Activated CD8-positive, alpha-beta memory T cell treated with anti-CD3 and anti-CD28 coated beads, Interleukin-2, amount 10 ng/mL, durations not matched to agents 7 days and 5 days (primary cell): ENCODE measurements at regions not wholly inside any gene's neighbourhood (a gene's known extent, or its start where the extent isn't known, plus 50 kb on each side); places are given as distances from the start of the nearest gene placed in this dataset.

Experiments used
- ATAC-seq: fragments of 150-1000 bp; cut with Tn5 transposase; one replicate; pipeline ENCODE4 v1.10.0; 2021; ENCODE audit warnings: moderate library complexity
- CTCF ChIA-PET: fragments of 350-600 bp; sonication (Branson Sonifier 250); formaldehyde crosslinking; loops from one replicate; lab custom pipeline; 2021; ENCODE audit warnings: antibody characterized with exemption; lab: Charles Lee
- DNase-seq: peaks from one replicate; pipeline ENCODE4 v3.0.0-alpha.2; 2020
- H3K27ac Mint-ChIP-seq: one replicate; pipeline ENCODE4 v1.8.0; 2021; ENCODE audit warnings: mild to moderate bottlenecking, mixed read lengths
- H3K27me3 Mint-ChIP-seq: one replicate; pipeline ENCODE4 v1.8.0; 2021; ENCODE audit warnings: mixed read lengths
- H3K36me3 Mint-ChIP-seq: one replicate; pipeline ENCODE4 v1.8.0; 2021; ENCODE audit warnings: mild to moderate bottlenecking, mixed read lengths
- H3K4me1 Mint-ChIP-seq: one replicate; pipeline ENCODE4 v1.8.0; 2021; ENCODE audit warnings: mixed read lengths
- H3K4me3 Mint-ChIP-seq: one replicate; pipeline ENCODE4 v1.8.0; 2021; ENCODE audit warnings: mild to moderate bottlenecking, moderate library complexity, mixed read lengths
- H3K9me3 Mint-ChIP-seq: one replicate; pipeline ENCODE4 v1.8.0; 2022; ENCODE audit warnings: low read depth, mixed read lengths

GRCh38 chr11:35083181-35083430 lies 55.9 kb upstream of the CD44 start:
- CTCF ChIA-PET = interaction anchor here (0.9 to 3.3 kb wide), 5 partner anchors 36 to 80 kb away, joined by 3 to 11 read pairs (median 3); partner anchors contain the start of gene CD44
- Mint-ChIP-seq H3K9me3 (no peaks in the 10 kb centered on the region), H3K4me3 (peak overlapping the region; percentile 51), H3K36me3 (peaks cover 11% of the 10 kb centered on the region), H3K27me3 (no peaks in the 10 kb centered on the region), H3K27ac (peak overlapping the region; percentile 87), H3K4me1 (peaks cover 78% of the 10 kb centered on the region)
- ATAC-seq = no peak
- DNase-seq = no peak

- Mint-ChIP-seq H3K4me1 (peaks cover 77% of the 10 kb centered on the region), H3K4me3 (no peak overlapping the region), H3K36me3 (peaks cover 13% of the 10 kb centered on the region), H3K9me3 (no peaks in the 10 kb centered on the region), H3K27me3 (no peaks in the 10 kb centered on the region), H3K27ac (peak overlapping the region; percentile 87)
- peak; percentile 38 for ATAC-seq
- peak; percentile 76 for DNase-seq
- CTCF ChIA-PET = interaction anchor here (0.9 to 3.3 kb wide), 5 partner anchors 36 to 80 kb away, joined by 3 to 11 read pairs (median 3); partner anchors contain the start of gene CD44
These were observed 55.3 kb upstream of the CD44 start for GRCh38 chr11:35083431-35084238.

DNA sequence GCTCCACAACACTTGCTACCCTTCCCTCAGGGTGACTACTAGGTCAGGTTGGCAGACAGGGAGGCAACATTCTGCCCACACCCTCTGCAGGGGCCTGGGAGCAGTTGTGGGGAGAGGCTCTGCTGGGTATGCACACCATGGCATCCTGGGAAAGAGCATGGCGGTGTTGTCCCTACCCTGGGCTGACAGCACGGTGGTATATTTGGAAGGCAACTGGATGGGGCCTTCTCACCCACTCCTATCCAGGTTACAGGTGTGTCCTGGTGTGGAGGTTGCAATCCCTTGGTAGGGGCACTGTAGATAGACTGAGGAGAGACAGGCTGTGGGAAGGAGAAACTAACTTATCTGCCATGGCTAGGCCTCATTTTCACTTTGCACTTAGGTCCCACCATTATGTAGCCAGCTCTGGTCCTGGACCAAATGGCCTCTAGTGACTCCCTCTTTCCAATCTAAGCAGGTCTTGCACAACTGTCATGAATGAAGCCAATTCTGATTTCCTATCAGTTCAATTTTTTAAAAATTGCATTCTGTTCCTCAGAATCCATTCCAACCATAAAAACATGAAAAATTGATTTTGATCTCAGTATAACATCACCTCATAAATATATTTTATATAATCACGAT lies 54.0 kb upstream of the CD44 start:
- Mint-ChIP-seq H3K4me1 (peaks cover 66% of the 10 kb centered on the region), H3K9me3 (no peaks in the 10 kb centered on the region), H3K4me3 (no peak overlapping the region), H3K27ac (no peak overlapping the region), H3K27me3 (no peaks in the 10 kb centered on the region), H3K36me3 (peaks cover 10% of the 10 kb centered on the region)
- ATAC-seq = no peak
- CTCF ChIA-PET = interaction anchor here (1.2 kb wide), 1 partner anchor 54 kb away, joined by 3 read pairs; no protein-coding TSS in a partner anchor
- DNase-seq = no peak

GRCh38 chr11:35085531-35086165 lies 53.3 kb upstream of the CD44 start:
- H3K9me3 Mint-ChIP-seq = no peaks in the 10 kb centered on the region
- no peak overlapping the region for H3K4me3 Mint-ChIP-seq
- H3K27me3 Mint-ChIP-seq = no peaks in the 10 kb centered on the region
- no peak for DNase-seq
- peaks cover 6% of the 10 kb centered on the region for H3K36me3 Mint-ChIP-seq
- CTCF ChIA-PET = interaction anchor here (0.6 to 1.2 kb wide), 2 partner anchors 15 to 55 kb away, joined by 3 read pairs; no protein-coding TSS in a partner anchor
- H3K27ac Mint-ChIP-seq = peak overlapping the region; percentile 21
- H3K4me1 Mint-ChIP-seq = peaks cover 59% of the 10 kb centered on the region
- no peak for ATAC-seq

GRCh38 chr11:35087648-35088047 lies 51.3 kb upstream of the CD44 start:
- H3K36me3 Mint-ChIP-seq = peaks cover 6% of the 10 kb centered on the region
- CTCF ChIA-PET = interaction anchor here (0.9 to 1.1 kb wide), 3 partner anchors 13 to 90 kb away, joined by 3 to 4 read pairs (median 3); no protein-coding TSS in a partner anchor
- DNase-seq = no peak

GRCh38 chr11:35088226-35088625 lies 50.7 kb upstream of the CD44 start:
- ATAC-seq (no peak), DNase-seq (no peak)
- Mint-ChIP-seq H3K4me1 (peaks cover 38% of the 10 kb centered on the region), H3K36me3 (peaks cover 6% of the 10 kb centered on the region), H3K4me3 (no peak overlapping the region), H3K27ac (no peak overlapping the region), H3K9me3 (peaks cover 3% of the 10 kb centered on the region), H3K27me3 (peaks cover 7% of the 10 kb centered on the region)
- CTCF ChIA-PET = interaction anchor here (1.0 to 1.1 kb wide), 2 partner anchors 13 to 154 kb away, joined by 3 read pairs; no protein-coding TSS in a partner anchor

More at GRCh38 chr11:35087648-35088047, 51.3 kb upstream of the CD44 start:
- Mint-ChIP-seq H3K4me1 (peaks cover 44% of the 10 kb centered on the region), H3K9me3 (peaks cover 3% of the 10 kb centered on the region), H3K4me3 (no peak overlapping the region), H3K27me3 (peaks cover 5% of the 10 kb centered on the region), H3K27ac (no peak overlapping the region)
- no peak for ATAC-seq

DNA sequence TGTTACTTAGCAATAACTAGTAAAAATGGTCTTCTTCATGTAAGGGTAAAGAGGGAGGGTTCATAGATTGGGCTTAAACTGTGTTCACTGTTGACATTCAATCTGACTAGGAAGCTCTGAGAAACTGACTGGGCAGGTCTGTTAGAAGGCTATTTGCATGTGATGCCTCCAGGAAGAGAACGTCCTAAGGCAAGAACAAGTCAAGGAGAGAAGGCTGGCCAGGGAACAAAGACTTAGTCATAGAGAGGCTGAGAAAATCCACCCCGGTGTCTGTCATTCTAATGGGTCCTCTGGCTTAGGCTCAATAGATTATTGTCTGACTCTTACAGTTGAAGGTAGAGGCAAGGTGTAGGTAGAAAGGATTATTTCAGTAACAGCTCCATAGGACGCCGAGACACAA lies 50.3 kb upstream of the CD44 start:
- Mint-ChIP-seq H3K4me1 (peaks cover 34% of the 10 kb centered on the region), H3K9me3 (peaks cover 3% of the 10 kb centered on the region), H3K27ac (no peak overlapping the region), H3K36me3 (peaks cover 6% of the 10 kb centered on the region), H3K4me3 (no peak overlapping the region), H3K27me3 (peaks cover 10% of the 10 kb centered on the region)
- ATAC-seq (no peak), DNase-seq (no peak)
- CTCF ChIA-PET = interaction anchor here (1.0 to 1.7 kb wide), 2 partner anchors 10 to 153 kb away, joined by 3 to 7 read pairs; no protein-coding TSS in a partner anchor
